HFF-Myc (cell line): ENCODE measurements at regions not wholly inside any gene's neighbourhood (a gene's known extent, or its start where the extent isn't known, plus 50 kb on each side); places are given as distances from the start of the nearest gene placed in this dataset.
"Not testable (repeated sequence)": the region's sequence is repeated elsewhere in the genome, so short reads cannot be mapped to it uniquely, and the experiment has no call there.

Experiments used
- DNase-seq: peaks from one replicate; pipeline ENCODE4 v3.0.0-alpha.2; 2011; ENCODE audit warnings: low read depth; ENCODE audit errors: extremely low read depth
- H3K4me3 ChIP-seq: replicated peaks from 2 replicates; pipeline ENCODE4 v1.5.1; 2011; ENCODE audit warnings: low read depth, mild to moderate bottlenecking, control low read depth, low read length
- TF ChIP-seq, protein P1 (sequence below): IDR thresholded peaks from 2 replicates; pipeline ENCODE4 v1.5.1; 2012; ENCODE audit warnings: mild to moderate bottlenecking, low read depth, low read length, control low read depth; ENCODE audit errors: missing control alignments

DNA sequence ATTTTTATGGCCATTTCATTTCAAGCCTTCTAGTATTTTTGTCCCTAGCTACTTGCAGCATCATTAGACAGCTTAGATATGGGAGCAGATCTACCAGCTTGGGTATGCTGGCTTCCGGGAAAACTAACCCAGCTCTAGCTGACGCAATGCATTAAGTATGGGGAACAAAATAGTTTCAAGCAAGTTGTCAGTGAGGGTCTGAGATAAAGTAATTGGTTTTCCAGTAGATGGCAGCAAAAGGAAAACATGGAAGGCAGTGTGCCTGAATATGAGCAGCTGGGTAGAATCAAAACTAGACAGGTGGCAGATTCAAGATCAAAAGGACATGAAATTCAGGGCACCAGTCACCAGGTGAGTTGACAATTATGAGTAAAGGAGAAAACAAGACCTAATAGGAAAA, 340.9 kb upstream of the CTSO start:
- peak; percentile 38 for DNase-seq
- H3K4me3 ChIP-seq: no peak overlapping the region
- TF ChIP-seq, protein P1, sequence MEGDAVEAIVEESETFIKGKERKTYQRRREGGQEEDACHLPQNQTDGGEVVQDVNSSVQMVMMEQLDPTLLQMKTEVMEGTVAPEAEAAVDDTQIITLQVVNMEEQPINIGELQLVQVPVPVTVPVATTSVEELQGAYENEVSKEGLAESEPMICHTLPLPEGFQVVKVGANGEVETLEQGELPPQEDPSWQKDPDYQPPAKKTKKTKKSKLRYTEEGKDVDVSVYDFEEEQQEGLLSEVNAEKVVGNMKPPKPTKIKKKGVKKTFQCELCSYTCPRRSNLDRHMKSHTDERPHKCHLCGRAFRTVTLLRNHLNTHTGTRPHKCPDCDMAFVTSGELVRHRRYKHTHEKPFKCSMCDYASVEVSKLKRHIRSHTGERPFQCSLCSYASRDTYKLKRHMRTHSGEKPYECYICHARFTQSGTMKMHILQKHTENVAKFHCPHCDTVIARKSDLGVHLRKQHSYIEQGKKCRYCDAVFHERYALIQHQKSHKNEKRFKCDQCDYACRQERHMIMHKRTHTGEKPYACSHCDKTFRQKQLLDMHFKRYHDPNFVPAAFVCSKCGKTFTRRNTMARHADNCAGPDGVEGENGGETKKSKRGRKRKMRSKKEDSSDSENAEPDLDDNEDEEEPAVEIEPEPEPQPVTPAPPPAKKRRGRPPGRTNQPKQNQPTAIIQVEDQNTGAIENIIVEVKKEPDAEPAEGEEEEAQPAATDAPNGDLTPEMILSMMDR: peak; percentile 36

DNA sequence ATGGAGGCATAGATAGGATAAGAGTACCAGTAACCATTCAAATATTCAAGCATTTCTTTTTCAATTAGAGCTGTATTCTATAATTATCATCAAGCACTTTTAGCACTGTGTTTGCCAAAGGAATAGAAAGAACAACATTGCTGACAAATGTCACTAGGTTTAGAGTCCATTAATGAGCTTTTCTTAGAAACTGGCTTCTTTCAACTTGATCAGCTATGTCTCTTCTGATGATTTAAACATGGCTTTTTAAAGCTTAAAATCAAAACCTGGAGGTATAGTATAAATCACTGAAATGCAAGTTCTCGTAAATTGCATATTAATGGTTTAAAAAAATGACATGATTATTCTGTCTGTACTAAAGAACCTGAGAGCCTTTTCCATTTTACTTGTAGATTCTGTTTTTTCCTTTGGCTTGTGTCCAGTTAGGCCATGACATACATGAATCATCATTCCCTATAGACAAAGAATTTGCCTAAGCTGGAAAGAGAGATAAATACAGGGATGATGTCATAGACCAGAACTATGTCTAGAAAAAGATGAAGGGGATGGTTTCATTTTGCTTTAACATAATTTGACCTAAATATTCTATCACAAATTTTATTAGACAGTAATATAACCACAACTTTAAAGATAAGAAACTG, 340.1 kb upstream of the CTSO start:
- DNase-seq: peak; percentile 42
- H3K4me3 ChIP-seq: no peak overlapping the region
- TF ChIP-seq, protein P1: no peak

DNA sequence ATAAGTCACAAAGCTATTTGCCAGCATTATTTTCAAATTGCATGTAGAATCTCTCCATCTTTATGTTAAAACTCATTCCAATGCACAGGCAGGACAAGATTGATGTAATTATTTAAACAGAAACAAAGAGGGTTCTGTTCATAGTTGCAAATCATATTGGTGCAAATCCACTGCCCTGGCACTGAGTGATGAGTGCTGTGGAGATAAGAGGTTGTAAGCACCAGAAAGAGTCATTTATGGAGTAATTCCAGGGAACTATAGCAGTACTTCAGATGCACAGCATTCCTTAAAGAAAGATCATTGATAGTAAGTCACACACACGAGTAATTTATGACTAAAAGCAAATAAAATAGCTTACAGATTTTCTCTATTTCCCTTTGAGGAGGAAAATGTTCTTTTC, 337.7 kb upstream of the CTSO start:
- no peak for DNase-seq
- TF ChIP-seq, protein P1: no peak
- no peak overlapping the region for H3K4me3 ChIP-seq

DNA sequence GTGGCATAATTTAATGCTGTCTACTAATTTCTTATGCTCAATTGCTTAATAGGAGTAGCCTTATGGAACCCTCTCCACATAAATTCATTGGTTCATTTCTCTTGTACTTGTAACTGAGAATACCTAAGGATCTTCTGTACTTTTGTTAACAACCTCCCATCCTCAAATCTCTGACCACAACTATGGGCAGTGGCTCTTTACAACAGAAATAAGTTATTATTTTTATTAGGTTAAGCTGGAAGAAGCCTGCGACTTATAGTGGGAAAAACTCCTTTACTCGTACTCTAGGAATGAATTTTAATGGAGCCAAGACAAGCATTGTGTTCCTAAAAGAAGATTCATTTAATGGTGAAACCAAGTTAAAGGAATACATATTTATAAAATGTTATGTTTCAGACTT, 337.1 kb upstream of the CTSO start:
- no peak for DNase-seq
- H3K4me3 ChIP-seq: no peak overlapping the region
- TF ChIP-seq, protein P1: no peak

DNA sequence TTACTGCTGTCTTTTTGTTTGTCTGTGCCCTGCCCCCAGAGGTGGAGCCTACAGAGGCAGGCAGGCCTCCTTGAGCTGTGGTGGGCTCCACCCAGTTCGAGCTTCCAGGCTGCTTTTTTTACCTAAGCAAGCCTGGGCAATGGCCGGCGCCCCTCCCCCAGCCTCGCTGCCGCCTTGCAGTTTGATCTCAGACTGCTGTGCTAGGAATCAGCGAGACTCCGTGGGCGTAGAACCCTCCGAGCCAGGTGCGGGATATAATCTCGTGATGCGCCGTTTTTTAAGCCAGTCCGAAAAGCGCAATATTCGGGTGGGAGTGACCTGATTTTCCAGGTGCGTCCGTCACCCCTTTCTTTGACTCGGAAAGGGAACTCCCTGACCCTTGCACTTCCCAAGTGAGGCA, 336.4 kb upstream of the CTSO start:
- H3K4me3 ChIP-seq: not testable (repeated sequence)

DNA sequence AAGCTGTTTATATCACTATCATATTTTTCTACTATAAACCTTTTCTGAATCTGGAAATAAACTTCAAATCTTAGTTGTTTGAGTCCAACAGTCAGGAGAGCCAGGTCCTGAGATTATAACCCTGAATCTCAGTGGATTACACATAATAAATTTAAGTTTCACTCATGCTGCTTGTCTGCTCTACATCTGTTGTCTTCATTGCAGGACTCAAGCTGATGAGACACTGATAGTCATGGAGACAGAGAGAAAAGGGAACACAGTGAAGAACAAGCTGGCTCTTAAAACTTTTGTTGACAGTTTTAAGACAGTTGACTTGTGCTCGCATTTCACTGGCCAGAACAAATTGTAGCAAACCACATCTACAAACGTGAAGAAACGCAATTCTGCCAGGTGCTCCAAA, 327.0 kb upstream of the CTSO start:
- H3K4me3 ChIP-seq: no peak overlapping the region
- DNase-seq: no peak
- TF ChIP-seq, protein P1: no peak

More for the DNA sequence above, 336.4 kb upstream of the CTSO start:
- not testable (repeated sequence) for DNase-seq

DNA sequence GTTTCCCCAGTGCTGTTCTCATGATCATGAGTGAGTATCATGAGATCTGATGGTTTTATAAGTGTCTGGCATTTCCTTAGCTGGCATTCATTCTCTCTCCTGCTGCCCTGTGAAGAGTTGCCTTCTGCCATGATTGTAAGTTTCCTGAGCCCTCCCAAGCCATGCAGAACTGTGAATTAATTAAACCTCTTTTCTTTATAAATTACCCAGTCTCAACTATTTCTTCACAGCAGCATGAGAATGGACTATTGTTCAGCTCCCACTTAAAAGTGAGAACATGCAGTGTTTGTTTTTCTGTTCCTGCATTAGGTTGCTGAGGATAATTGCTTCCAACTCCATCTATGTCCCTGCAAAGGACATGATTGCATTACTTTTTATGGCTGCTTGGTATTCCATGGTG, 311.7 kb upstream of the CTSO start:
- TF ChIP-seq, protein P1: no peak
- H3K4me3 ChIP-seq: no peak overlapping the region
- no peak for DNase-seq
